ENCODE measurements at regions not wholly inside any gene's neighbourhood (a gene's known extent, or its start where the extent isn't known, plus 50 kb on each side); places are given as distances from the start of the nearest gene placed in this dataset.
"Not testable (repeated sequence)": the region's sequence is repeated elsewhere in the genome, so short reads cannot be mapped to it uniquely, and the experiment has no call there.

- no peaks in the 10 kb centered on the region for H3K36me3 ChIP-seq (ENCODE audit: control insufficient read depth, insufficient read depth, low read length)
- DNase-seq (ENCODE audit: low read depth): no peak
- TF ChIP-seq CTCF (IDR thresholded peaks at IDR 0.05; ENCODE audit: insufficient read depth, low read length, poor library complexity, severe bottlenecking): no peak
- H3K4me3 ChIP-seq (ENCODE audit: low read depth, low read length): no peak overlapping the region
- H3K27me3 ChIP-seq (ENCODE audit: control insufficient read depth, insufficient read depth, low read length): peaks cover 9% of the 10 kb centered on the region
Observed at GRCh38 chr3:127083778-127084397, 101.0 kb downstream of the PLXNA1 start.

GRCh38 chr3:127084401-127084990 is 101.6 kb downstream of the PLXNA1 start:
- TF ChIP-seq CTCF (IDR thresholded peaks at IDR 0.05; ENCODE audit: insufficient read depth, low read length, poor library complexity, severe bottlenecking): no peak
- Histone ChIP-seq H3K4me3 (ENCODE audit: low read depth, low read length) (no peak overlapping the region), H3K27me3 (ENCODE audit: control insufficient read depth, insufficient read depth, low read length) (peaks cover 12% of the 10 kb centered on the region), H3K36me3 (ENCODE audit: control insufficient read depth, insufficient read depth, low read length) (no peaks in the 10 kb centered on the region)
- no peak for DNase-seq (ENCODE audit: low read depth)

GRCh38 chr3:127085576-127085975 is 102.7 kb downstream of the PLXNA1 start:
- no peak overlapping the region for H3K4me3 ChIP-seq (ENCODE audit: low read depth, low read length)
- no peak for DNase-seq (ENCODE audit: low read depth)
- no peak for TF ChIP-seq CTCF (IDR thresholded peaks at IDR 0.05; ENCODE audit: insufficient read depth, low read length, poor library complexity, severe bottlenecking)
- H3K36me3 ChIP-seq (ENCODE audit: control insufficient read depth, insufficient read depth, low read length): no peaks in the 10 kb centered on the region
- H3K27me3 ChIP-seq (ENCODE audit: control insufficient read depth, insufficient read depth, low read length): peaks cover 18% of the 10 kb centered on the region

GRCh38 chr3:127086591-127086990 is 103.7 kb downstream of the PLXNA1 start:
- not testable (repeated sequence) for H3K4me3 ChIP-seq (ENCODE audit: low read depth, low read length); H3K36me3 ChIP-seq (ENCODE audit: control insufficient read depth, insufficient read depth, low read length); DNase-seq (ENCODE audit: low read depth)
- peaks cover 26% of the 10 kb centered on the region for H3K27me3 ChIP-seq (ENCODE audit: control insufficient read depth, insufficient read depth, low read length)

- DNase-seq (ENCODE audit: low read depth): no peak
- TF ChIP-seq CTCF (IDR thresholded peaks at IDR 0.05; ENCODE audit: insufficient read depth, low read length, poor library complexity, severe bottlenecking): no peak
Observed at GRCh38 chr3:127087441-127087840, 104.5 kb downstream of the PLXNA1 start.

GRCh38 chr3:127088511-127089351 is 104.2 kb upstream of the PRR23E start:
- no peak for DNase-seq (ENCODE audit: low read depth)
- no peak overlapping the region for H3K4me3 ChIP-seq (ENCODE audit: low read depth, low read length)
- no peaks in the 10 kb centered on the region for H3K36me3 ChIP-seq (ENCODE audit: control insufficient read depth, insufficient read depth, low read length)
- TF ChIP-seq CTCF (IDR thresholded peaks at IDR 0.05; ENCODE audit: insufficient read depth, low read length, poor library complexity, severe bottlenecking): no peak
- H3K27me3 ChIP-seq (ENCODE audit: control insufficient read depth, insufficient read depth, low read length): peaks cover 25% of the 10 kb centered on the region

More at GRCh38 chr3:127087441-127087840, 104.5 kb downstream of the PLXNA1 start:
- H3K27me3 ChIP-seq (ENCODE audit: control insufficient read depth, insufficient read depth, low read length): peaks cover 25% of the 10 kb centered on the region
- H3K36me3 ChIP-seq (ENCODE audit: control insufficient read depth, insufficient read depth, low read length): no peaks in the 10 kb centered on the region
- no peak overlapping the region for H3K4me3 ChIP-seq (ENCODE audit: low read depth, low read length)

Measured in kidney epithelial cell (primary cell).